ENCODE measurements at regions not wholly inside any gene's neighbourhood (a gene's known extent, or its start where the extent isn't known, plus 50 kb on each side); places are given as distances from the start of the nearest gene placed in this dataset.
"Not testable (repeated sequence)": the region's sequence is repeated elsewhere in the genome, so short reads cannot be mapped to it uniquely, and the experiment has no call there.

DNA sequence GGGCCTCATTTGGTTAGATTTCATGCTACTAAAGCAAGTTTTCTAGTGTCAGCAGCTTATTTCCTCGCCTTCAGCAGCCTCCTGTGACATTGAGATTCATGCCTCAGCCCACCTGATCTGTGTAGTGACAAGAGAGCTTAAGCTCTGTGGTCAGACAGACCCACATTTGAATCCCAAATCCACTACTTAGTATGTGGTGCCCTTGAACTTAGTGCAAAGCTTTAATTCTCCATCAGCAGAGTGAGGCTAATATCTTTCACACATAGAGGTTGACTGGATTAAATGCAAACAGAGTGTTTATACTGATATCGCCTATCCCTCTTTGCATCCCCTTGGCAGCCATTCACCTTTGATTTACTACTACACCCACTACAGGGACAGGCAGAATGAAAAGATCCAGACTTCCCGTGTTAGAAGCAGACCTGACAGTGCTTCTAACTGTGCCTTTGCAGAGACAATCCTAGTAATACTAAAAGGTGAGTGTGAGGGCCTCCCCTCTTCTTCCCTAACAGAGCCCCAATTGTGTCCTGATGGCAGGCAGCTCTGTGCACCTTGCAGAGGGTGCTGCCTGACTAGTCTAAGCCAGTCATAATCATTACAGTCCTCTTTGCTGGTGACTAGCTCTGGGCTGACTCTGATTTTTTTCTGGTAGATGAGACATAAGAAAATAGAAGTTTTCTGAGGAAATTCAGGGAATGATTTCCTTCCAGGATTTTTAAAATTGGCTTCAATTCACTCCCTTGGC, 264.0 kb downstream of the CTH start:
- DNase-seq = no peak

DNA sequence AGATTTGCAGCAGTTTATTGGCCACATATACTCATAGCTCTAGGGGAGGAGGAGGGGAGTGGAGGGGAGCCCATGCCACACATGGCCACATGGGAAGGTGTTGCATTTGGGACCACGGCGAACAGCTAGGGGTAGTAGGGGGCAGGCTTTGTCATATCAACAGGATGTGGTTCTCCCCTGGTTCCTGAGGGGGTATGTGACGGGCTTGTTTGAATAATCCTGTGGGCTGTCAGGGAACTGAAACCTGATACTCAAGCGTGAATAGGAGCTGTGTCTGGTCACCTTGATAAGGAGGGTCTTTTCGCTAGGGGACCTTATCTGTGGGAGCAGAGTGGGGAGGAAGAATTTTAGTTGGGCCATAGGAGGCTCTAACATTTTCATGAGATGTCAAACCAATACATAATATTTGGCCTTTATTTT, 264.7 kb downstream of the CTH start:
- no peak for DNase-seq

DNA sequence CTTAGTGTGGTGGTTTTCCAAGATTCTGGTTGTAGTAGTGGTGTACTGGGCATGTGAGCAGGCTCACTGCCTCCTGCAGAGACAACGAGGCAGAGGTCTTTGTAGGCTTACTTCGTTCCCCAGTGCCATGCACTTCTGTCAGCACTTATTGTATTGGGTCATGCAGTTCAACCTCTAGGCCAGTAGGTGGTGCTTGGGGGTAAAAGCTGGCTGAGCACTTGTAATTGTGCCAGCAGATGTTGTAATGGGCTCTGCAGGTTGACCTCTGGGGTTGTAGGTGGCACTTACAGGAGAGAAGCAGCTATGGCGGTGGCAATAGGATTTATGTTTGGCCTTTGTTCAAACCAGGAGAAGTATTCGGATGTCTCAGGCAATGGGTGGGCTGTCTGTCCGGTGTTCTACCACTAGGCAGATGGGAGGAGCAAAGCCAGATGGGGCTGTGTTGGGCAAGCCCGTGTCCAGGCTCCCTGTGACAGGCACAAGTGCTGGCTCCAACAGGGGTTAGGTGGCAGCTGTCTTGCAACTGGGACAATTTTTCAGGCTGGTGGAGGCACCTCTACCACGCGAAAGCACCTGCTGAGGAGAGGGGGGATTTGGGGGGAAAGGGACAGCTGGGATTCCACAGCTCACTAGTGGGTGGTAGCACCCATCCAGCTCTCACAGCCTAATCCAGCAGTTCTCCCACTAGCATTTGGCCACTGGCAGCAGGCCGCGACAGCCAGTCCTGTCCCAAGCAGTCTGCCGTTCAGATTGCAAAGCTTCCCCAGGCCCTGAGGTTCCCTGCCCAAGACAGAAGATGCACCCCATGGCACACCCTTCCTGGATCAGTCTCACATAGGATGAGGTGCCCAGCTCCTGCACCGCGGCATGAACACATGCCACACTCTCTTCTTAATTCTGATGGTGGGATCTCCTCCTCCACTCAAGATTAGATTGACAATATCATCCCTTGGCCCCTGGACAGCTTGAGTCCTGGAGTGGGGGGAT, 274.5 kb downstream of the CTH start:
- peak; percentile 50 to 52 for DNase-seq

DNA sequence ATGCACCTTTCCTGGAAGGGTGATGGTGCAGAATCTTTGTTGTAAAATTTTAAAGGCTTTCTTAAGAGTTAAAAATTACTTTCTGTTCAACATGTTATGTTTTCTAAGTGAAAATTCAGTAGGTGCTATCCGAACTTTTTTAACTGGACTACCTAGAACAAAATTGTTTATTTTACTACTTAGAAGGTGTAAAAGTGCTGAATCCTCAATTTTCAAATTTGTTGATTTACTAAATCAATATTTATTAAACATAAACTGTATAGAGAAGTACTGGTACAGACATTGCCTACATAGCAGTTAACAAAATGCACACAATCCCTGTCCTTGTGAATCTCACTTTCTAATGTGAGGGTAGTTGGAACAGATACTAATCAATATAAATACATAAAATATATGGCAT, 277.5 kb downstream of the CTH start:
- no peak for DNase-seq

DNA sequence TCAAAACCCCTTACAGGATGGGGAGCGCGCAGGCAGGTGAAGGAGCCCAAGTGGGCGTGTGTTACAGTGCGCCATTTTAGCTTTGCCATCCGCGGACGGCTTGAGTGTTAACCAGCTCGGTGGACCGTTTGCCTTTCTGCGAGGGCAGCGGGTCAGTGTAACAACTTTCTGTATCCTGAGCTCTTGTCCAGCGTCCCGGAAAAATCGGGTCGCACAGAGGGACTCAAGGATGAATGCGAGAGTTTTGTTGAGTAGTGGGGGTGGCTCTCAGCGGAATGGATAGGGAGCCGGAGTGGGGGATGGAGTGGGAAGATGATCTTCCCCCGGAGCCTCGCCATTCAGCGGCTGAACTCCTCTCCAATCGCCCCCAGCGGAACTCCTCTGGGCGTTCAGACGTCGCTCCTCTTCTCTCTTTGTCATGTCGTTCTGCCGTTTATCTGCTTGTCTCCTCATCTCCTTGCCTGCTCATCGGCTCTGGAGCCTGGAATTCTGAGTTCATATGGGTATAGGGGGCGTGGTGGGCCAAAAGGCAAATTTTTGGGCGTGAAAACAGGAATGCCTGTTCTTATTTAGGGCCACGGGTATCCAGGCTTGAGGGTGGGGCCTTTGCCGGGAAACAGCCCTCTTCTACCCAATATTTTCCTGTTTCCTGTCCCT, 295.4 kb downstream of the CTH start:
- no peak for DNase-seq

DNA sequence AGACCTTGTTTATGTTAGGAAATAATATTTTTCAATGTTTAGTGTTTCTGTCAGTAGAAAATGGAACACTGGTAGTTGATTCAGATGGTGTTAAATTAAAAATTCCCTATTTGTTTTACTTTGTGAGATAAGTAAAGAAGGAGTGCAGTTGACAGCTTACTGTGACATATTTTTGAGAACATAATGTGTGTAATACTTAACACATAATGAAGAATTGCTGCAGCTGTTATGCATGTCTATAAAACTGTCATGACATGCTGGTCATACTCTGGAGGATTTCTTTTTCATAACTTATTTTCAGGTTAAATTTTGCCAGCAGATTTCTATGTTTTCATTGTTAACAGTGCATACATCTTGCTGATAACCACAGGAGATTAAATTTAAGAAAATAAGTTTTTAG, 296.1 kb downstream of the CTH start:
- no peak for DNase-seq

DNA sequence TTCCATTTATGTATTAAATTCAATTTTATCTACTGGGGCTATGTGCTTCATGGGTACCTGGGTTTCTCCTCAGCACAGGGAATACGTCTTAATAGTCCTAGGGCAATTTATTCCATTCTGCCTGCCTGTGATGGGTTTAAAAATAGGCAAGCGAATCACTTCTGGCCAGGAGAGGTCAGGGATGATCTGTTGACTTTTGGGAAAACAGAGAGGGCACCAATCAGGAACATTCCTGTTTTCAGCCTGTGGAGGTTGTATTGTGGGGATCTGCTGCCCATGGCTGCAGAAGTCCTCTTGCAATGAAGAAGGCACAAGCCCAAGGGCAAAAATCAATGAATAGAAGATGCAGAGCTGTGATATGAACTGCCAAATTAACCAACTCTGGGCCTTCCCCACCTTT, 303.1 kb downstream of the CTH start:
- DNase-seq = no peak

DNA sequence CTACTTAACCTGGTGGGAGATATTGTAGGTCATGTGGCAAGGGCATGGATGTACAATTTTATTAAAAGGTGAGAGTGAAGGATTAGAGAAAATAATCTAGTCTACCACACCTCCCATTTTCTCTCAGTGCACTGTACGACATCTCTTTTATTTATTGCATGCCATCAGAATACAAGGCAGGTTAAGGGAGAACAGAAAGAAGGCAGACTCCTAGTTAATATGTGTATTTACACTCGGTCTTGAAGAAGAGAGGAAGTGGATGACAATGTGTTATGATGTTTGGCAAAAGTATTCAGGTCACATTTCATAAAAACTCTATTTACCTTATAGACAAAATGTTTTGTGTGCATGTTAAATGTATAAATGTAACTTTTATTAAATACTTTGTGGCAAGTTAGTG, 306.1 kb downstream of the CTH start:
- DNase-seq = no peak

DNA sequence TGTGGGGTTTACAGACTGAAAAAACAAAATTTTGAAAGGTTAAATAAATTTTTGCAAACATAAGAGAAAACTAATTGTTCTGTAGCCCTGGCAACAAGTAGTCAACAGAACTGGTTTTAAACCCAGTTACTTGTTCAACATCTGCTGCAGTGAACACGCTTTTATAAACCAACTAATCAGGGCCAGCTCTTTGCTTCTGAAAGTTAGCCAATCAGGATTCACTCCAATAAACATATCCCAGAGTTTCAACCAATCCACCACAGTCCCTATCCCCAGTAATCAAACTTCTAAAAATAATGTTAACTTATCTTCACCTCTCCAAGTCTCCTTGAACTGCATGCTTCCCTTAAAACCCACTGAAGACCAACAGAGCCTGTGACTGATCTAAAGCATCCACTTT, 306.6 kb downstream of the CTH start:
- no peak for DNase-seq

DNA sequence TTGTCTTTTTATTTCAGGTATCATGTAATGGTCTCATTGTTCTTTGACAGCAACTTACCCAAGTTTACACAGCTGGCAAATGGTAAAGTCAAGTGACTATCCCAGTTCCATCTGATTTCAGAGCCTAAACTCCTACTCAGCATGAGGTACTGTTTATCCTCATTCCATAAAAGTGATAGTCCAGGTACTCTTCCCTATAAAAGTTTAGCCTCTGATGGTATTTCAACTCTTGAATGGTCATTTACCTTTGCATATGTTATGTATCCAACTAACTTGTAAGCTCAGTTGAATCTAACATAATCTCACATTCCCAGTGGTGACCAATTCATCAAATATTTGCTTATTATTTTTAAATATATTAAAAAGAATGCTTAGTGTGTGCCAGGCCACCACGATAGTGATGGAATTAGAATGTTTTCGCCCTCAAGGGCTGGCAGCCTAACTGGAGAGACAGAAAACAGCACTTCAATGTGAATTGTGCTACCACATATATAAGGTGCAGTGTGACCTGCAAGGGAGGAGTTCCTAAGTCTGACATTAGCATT, 307.1 kb downstream of the CTH start:
- DNase-seq = no peak

DNA sequence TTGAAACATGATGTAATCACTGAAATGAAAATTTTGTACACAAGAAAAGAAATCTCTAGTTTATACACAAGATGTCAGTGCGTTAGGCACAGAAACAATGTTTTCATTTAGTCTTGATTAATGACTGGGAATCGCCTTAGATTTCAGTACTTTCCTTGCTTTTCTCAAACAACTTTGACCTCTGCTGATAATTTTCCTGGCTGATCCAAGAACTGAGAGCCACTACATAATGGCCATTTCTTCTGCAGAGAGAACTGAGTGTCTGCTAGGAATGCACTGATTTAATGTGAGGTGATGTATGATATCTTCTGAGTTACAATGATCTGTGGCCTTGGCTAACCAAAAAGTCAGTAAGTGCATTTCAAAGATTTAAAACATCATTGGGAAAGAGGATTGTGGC, 308.1 kb downstream of the CTH start:
- DNase-seq = no peak

DNA sequence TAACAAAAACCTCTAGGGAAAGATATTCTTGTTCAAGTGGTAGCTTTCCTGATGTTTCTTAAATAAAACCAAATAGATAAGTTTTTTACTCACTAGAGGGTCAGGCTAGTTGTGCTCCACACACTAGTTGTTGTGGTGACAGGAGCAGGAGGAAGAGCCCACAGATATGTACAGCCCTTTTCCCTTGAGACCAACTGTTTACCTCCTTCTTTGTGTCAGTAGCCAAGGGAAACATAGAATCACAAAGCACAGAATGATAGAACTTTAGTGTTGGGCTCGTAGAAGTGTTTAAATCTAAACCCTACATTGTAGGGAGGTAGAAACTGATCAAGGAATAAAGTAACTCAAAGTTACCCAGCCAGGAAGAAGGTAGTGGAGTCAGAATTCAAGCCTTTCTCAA, 309.0 kb downstream of the CTH start:
- no peak for DNase-seq

DNA sequence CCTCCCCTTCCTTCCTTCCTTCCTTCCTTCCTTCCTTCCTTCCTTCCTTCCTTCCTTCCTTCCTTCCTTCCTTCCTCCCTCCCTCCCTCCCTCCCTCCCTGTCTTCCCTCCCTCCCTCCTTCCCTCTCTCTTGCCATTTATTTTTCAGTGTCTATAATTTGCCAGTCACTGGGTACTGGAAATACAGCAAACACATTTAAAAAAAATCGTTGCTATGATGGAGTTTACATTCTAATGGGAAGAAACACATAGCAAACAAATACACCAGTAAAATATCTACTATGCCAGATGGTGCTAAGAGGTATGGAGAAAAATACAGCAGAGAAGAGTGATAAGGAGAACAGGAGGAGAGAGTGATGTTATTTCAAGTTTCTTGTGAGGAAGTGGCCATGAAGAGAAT, 309.5 kb downstream of the CTH start:
- DNase-seq = no peak

DNA sequence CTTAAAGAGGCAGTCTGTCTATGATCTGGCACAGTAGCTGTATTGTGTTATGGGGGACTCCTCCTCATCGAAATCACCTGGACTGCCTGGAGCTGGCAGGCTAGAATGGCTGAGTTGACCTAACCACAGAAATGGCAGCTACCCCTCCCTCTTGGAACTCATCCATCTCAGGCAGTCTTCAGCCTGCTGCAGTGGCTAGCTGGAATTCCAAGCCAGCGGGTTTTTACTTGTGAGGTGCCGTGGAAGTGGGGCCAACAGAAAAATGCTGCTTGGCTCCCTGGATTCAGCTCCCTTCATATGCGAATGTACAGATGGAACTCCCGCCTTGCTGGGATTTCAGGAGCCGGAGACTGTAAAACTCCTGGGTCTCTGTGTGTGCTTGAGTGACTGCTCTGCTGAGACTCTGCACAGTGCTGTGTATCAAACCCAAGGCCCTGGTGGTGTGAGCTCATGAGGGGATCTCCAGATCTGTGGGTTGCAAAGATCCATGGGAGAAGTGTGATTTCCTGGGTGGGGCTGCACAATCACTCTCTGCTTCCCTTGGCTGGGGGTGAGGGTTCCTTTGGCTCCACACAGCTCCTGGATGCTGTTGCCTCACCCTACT, 316.9 kb downstream of the CTH start:
- DNase-seq = no peak

DNA sequence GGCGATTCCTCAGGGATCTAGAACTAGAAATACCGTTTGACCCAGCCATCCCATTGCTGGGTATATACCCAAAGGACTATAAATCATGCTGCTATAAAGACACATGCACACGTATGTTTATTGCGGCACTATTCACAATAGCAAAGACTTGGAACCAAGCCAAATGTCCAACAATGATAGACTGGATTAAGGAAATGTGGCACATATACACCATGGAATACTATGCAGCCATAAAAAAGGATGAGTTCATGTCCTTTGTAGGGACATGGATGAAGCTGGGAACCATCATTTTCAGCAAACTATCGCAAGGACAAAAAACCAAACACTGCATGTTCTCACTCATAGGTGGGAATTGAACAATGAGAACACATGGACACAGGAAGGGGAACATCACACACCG, 311.1 kb downstream of the PTGER3 start:
- DNase-seq = not testable (repeated sequence)

DNA sequence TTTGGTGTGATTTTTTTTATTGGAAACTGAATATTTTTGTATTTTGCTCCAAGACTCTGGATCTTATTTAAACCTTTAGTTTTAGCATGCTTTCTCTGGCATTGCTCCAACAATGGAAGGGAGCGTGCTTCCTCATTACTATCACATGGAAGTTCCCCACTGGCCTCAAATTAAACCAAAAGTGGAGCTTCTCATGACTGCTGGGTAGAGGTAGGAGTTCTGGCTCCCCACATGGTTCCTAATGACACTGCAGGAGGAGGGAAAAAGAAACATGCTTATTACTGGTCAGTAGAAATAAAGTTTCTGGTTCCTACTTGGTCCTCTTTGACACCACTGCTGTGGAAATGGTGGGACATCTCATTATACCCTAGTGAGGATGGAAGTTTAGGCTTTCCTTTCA, 310.5 kb downstream of the PTGER3 start:
- no peak for DNase-seq

DNA sequence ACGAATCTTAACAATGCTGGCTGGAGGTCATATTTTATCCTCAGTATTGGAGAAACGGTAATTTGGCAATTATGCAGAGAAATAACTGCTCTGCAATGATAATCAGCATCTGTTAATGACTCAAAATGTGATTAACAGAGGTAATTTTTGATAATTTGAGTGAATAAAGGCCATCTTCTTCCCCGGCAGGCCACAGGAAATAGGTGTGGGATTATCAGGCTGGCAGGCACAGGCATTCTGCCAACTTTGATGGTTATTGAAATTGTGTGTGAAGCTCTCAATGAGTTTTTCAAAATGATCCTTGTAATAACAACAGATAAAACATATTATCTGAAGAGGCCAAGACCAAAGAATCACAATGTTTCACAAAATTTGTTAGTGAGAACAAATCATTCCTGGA, 309.0 kb downstream of the PTGER3 start:
- no peak for DNase-seq

DNA sequence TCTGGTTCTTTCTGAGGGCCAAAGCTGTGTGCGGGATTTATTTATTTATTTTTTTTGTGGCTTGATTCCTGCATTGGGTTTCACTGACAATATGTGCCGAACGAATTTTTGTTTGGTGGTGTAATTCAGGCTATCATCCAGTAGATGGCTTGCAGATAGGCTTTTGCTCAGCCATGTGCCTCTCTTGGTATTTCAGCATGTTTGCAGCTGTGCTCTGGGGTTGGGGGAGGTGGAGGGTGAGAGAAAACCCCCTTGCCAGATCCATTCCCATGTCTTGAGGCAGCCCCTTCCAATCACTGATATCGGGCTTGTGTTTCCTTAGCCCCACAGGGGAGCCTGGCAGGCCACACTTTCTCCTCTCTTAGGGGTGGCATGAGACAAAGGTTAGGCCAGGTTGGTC, 302.4 kb downstream of the PTGER3 start:
- no peak for DNase-seq

DNA sequence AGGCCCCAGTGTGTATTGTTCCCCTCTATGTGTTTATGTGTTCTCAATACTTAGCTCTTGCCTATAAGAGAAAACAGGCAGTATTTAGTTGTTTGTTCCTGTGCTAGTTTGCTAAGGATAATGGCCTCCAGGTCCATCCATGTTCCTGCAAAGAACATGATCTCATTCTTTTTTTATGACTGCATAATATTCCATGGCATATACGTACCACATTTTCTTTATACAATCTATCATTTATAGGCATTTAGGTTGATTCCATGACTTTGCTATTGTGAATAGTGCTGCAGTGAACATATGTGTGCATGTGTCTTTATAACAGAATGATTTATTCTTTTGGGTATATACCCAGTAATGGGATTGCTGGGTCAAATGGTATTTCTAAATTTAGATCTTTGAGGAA, 301.6 kb downstream of the PTGER3 start:
- not testable (repeated sequence) for DNase-seq

DNA sequence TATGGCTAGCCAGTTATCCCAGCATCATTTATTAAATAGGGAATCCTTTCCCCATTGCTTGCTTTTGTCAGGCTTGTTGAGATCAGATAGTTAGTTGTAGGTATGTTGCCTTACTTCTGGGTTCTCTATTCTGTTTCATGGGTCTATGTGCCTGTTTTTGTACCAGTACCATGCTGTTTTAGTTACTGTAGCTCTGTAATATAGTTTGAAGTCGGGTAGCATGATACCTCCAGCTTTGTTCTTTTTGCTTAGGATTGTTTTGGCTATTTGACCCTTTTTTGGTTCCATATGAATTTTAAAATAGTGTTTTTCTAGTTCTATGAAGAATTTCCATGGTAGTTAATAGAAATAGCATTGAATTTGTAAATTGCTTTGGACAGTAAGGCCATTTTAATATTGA, 300.5 kb downstream of the PTGER3 start:
- not testable (repeated sequence) for DNase-seq

DNA sequence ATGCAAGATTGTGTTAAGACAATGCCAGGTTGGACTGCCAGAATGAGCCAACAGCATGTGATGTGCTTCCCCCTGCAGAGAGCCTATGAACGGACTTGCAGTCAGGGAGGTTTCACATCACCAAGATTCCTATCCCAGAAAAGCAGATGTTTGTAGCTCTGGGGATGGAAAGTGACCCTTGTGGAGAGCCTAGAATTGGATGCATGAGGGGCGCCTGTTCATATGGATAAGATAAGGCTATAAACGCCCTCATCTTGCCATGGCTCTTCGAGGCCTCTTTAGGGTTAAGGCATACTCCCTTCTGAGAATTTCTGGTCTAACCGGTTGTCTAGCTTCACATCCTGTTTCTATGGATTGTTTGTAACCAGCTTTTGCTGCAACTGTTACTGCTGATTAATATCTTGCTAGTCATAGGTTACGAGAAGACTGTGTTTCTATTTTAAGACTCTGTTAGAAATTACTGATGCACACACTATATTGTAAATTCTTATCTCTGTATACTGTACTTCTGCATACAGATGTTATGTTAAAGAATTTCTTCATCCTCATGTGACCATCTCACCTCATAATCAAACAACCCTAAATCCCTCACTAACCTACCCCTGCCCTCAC, 295.8 kb downstream of the PTGER3 start:
- DNase-seq = not testable (repeated sequence)

DNA sequence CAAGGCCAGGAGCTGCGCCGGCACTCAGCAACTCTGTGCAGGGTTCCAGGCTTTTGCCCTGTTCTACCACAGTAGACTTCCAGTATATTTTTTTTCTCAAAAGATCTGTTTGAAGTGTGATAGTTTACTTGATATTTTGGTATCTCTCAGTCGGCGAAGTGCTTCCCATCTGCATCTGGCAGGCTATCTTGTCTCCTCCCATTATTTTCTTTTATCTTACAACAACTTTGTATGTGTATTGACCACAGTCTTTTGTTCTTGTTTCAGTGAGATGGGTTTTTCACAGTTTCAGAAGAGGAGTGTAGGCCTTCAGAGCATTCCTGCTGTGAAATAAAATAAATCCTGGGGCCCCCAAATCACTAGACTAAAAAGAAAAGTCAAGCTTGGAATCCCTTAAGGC, 292.9 kb downstream of the PTGER3 start:
- no peak for DNase-seq
